ENCODE measurements at regions not wholly inside any gene's neighbourhood (a gene's known extent, or its start where the extent isn't known, plus 50 kb on each side); places are given as distances from the start of the nearest gene placed in this dataset.
"Not testable (repeated sequence)": the region's sequence is repeated elsewhere in the genome, so short reads cannot be mapped to it uniquely, and the experiment has no call there.

DNA sequence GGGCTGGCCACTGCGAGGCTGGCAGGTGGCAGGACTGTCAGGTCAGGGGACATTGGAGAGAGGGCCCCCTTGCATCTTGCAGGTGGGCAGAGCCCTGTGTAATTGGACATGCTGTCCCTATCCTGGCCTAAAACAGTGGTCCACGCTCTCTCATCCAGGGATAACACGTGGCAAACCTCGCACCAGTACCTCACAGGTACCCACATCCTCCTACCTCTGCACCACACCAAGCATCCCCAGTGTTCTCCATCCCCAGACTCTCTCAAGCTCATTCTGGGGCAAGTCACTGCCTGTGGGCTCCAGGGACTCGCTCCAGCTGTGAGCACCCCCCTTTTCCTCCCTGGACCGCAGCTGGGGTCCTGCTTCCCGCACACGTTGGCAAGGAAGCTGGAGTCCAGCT is 212.3 kb upstream of the LRRC61 start:
- not testable (repeated sequence) for DNase-seq

DNA sequence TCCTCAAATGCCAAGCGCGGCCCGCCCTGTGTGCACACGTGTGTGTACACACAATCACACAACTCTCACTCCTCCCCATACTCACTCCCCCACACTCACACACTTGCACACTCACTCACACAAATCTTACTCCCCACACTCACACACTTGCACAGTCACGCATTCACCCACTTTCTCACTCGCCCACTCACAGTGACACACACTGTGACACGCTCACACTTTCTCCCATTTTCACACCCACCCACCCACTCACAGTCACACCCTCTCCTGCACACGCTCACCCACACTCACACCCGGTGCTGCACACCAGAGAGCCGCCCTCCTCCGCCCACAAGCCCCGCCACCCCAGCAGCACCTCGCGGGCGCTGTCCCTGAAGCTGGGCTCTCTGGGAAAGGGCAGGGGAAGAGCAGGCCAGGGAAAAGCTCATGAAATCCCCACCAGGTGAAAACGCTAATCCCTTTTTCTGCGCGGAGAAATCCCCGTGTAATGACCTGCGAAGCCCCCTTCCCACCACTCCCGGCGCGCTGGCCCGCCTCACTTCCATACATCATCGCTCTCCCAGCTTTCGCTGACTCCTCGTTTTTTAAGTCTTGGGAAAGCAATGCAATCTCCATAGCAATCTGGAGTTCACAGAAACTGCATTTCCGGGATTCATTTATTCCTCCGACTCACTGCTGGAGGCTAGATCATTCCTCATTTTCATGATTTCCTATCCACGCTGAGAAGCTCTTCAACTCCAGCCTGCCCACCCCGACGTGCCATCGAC is 211.6 kb upstream of the LRRC61 start:
- not testable (repeated sequence) for DNase-seq

DNA sequence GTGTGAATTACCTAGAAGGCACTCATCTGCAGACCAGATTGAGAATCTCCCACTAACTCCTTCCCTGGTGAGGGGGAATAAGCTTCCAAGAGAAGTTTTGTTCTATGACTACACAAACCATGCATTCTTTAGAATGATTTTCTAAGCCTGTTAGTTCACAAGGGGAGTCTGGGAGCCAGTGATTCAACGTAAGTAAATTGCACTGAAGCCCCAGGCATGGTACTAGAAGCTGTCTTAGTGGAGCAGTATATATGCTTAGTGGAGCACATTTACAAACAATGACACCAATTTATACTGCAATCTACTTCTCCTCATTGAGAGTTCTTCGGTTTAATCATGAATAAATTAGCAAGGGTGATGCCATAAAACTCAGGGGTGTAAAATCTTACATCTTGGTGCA is 209.9 kb upstream of the LRRC61 start:
- peak; percentile 59 for DNase-seq

DNA sequence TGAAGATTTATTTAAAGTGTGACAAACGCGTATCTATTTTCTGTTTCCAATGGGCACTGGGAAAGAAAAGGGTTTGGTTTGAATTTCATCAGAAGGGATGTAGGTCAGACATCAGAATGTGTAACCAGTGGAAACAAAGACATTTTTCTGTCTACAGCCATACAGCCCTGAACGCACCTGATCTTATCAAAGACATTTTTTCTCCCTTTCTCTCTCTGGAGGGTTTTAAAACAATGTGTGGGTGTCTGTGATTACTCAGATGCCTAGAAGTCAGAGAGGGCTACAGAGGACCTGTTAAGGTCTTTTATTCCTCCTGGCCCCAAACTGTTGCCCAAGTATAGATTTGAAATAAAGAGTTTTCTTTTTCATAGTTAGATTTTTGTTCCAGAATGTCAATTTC is 208.6 kb upstream of the LRRC61 start:
- peak; percentile 54 for DNase-seq

DNA sequence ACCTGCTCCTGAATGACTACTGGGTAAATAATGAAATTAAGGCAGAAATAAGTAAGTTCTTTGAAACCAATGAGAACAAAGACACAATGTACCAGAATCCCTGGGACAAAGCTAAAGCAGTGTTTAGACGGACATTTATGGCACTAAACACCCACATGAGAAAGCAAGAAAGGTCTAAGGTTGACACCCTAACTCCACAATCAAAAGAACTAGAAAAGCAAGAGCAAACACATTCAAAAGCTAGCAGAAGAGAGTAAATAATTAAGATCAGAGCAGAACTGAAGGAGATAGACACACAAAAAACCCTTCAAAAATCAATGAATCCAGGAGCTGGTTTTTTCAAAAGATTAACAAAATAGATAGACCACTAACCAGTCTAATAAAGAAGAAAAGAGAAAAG is 203.2 kb upstream of the LRRC61 start:
- not testable (repeated sequence) for DNase-seq

DNA sequence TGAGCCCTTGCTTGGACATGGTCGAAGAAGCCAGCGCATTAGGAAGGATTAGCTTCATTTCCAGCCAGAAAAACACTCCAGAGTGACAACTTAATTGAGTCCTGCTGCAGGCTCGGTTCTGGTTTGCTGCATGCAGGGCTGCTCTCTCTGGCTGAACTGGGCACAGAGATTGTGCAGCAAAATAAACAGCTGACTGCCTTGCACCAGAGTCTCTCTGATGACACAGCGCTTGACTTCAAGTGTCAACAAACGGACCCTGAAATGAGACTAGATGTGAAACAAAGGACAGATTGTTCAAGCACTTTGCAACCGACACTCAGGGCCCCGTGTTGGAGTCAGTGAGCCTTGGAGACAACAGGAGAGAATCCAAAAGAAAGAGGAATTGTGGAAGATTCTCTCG is 197.3 kb upstream of the LRRC61 start:
- DNase-seq = peak; percentile 74

DNA sequence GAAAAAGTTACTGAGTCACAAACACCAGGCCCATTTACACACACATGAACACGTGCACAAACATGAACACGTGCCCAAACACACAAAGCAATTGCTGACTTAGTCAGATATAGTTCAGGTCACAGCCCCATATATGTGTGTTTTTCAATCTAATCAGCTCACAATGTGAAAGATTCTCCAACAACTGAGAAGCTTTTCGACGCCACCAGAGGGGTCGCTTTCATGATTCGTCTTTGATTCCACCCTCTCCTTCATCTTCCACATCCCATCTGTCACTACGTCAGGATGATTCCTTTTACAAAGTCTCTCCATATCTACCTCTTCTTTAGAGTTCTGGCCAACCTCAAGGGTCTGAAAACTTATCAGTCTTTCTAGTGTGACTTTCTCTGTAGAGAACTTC is 188.7 kb upstream of the LRRC61 start:
- not testable (repeated sequence) for DNase-seq

DNA sequence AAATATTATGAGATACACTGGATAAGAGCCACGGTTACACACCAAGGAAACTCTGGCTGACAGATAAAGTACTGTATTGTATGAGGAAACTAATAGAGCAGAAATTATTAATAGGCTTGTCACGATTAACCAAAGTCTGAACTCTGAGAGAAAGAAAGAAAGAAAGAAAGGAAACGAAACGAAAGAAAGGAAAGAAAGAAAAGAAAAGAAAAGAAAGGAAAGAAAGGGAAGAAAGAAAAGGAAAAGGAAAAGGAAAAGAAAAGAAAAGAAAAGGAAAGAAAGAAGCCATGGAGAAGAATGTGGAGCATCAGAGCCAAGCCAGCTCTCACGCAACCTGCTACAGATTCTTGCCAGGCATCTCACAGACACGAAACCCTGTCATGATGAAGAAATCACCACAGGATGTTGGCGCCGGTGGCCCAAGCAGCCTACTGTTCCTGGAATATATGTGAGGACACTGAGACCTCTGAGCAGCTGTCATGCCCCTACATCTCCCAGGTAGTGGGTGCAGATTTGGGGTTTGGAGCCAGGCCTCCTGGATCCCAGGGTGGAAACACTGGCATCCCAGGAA is 187.4 kb upstream of the LRRC61 start:
- not testable (repeated sequence) for DNase-seq

DNA sequence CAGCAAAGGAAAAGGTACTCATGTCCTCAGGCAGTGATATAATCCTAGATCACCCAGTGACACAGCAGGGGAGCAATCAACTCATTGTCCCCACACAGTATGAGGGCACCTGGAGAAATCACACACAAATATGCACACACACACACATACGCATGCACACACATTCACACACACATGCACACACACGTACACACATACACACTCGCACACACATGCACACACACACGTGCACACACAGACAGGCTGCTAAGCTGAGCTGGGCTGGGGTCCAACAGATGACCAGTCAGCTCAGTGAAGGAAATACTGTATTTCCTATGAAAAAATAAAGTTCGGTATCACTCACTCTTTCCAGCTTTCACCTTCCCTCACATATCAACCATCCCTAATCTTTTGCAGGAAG is 183.3 kb upstream of the LRRC61 start:
- DNase-seq = not testable (repeated sequence)

DNA sequence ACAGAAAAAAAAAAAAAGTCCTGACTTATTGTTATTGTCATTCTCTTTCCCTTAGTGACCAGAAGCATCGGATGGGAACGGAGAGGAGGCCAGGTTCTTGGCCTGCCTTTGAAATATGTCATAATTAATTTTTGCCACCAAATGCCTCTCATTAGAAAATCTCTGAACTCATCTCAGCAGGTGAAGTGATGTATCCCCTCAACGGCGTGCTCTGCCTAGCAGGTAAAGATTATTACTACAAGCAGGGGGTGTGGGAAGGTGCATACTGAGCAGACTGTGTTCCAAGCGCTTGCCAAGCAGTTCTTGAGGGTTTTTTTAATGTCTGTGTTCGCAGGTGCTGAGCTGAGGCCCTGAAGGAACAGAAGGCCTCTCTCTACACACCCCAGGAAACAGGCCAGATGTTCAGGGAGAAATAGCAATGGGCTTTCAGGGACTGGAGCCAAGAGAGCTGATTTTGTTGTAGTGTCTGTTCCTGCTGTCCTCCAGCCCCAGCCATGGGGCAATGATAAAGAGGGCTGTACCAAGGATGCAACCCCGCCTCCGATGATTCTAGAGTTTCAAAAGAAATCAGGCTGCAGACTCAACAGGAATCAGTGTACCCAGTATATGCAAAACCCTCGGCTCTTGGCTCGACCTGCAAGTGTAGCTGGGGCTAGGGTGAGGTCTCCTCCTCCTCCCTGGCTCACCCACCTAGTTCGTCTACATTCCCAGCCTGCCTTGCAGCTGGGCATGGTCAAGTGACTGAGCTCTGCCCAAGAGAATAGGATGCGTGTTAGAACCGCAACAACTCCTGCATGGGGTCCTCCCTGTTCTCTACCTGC is 181.4 kb upstream of the LRRC61 start:
- DNase-seq = not testable (repeated sequence)

DNA sequence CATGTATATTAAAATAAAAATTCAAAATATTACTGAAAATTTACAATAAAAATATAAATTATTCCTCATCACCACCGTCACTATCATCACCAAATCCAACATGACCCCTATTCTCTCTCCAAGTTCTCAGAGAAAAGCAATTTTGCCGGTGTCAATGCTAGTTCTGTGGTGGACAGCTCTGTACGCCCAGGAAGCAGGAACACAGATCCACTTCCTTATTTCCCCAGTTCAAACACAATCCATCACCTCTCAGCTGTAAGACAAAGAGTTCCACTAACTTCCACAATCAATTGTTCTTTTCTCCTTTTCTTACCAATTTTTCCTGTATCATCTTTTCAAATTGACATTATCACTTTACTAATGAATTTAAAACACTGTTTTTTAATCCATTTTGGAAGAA is 177.0 kb upstream of the LRRC61 start:
- DNase-seq = not testable (repeated sequence)

DNA sequence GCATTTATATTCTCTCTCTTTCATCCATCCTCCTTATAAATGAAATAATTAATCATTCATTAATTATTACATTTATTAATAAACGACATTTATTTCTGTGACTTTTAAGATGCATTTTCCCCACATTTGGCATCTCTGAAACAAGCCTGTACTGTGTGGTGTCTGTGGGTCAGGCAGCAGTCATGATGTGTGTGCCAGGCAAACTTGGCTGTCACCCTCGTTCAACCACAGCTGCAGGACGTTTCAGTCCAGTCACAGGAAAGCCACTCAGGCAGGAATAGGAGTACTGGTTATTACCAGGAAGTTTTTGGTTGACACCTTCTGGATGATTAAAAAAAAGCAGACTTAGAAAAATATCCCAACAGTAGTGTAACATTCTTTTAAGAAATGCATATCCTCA is 175.6 kb upstream of the LRRC61 start:
- DNase-seq = not testable (repeated sequence)

DNA sequence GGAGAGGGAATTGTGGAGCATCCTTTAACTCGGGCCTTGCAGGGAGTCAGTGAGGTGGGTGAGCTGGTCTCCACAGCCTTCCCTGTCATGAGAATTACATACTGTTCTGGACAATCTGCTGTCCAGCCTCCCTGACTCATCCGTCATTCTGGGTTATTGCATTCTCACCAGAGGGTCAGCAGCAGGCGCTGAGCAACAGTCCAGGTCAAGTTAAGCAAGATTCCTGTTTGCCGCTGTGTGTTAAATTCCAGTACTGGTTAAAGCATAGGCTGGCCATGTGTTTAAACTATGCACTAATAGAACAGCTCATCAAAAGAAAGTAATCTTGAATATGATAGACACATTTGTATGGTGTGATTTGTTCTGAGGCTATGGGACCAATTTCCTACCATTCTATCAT is 167.1 kb upstream of the LRRC61 start:
- DNase-seq = not testable (repeated sequence)

DNA sequence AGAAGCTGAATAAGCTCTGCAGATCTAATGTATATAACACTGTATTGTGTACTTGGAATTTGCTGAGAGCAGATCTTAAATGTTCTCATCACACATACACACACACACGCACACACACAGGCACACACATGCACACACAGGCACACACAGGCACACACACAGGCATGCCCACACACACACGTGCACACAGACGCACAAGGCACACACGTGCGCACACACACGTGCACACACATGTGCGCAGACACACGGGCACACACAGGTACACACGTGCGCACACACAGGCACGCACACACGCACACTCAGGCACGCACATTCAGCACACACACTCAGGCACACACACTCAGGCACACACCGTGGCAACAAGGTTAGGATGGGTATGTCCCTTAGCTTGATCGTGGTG is 164.5 kb upstream of the LRRC61 start:
- not testable (repeated sequence) for DNase-seq

DNA sequence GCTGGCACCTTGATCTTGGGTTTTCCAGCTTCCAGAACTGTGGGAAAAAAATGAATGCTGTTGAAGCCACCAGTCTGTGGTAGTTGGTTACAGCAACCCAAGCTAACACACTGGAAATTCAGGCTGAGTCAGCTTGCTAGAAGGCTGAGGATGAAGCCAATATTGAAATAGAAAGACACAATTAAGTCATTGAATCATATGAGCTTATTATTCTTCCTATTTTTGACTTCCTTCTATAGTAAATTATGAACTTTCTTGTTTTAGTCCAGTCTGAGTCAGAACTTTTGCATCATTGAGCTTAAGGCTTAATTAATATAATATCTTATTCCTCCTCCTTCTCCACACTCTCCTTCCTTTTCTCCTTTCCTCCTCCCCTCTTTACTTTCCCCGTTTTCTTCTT is 153.6 kb upstream of the LRRC61 start:
- not testable (repeated sequence) for DNase-seq

DNA sequence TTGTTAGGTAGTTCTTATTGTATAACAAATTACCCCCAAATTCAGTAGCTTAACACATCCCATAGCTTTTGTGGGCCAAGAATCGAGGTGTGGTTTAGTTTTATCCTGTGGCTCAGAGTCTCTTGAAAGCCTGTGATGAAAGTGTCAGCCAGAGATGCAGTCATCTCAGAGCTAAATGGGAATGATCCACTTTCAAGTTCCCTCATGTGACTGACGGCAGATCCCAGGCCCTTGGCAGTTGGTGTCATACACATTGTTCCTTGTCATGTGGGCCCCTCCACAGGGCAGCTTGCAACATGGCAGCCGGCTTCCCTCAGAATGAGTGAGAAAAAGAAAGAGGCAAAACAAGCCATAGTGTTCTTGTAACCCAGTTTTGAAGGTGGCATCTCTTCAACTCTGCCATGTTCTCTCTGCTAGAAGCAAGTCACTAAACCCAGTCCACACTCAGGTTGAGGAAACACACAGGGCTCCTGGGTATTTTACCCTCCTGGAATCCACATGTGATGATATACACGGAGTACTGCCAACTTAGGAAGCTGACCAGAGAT is 153.1 kb upstream of the LRRC61 start:
- DNase-seq = not testable (repeated sequence)

DNA sequence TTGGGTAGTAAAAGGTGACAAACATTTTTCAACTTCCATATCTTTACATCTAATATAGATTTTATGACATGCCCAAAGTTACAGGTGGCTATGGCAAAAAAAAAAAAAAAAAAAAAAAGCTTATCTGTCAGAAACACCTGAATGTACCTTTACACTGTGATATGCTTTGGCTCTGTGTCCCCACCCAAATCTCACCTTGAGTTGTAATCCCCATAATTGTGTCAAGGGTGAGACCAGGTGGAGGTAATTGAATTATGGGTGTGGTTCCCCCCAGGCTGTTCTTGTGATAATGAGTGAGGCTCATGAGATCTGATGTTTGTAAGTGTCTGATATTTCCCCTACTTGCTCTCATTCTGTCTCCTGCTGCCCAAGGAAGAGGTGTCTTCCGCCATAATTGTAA is 139.6 kb upstream of the LRRC61 start:
- not testable (repeated sequence) for DNase-seq

DNA sequence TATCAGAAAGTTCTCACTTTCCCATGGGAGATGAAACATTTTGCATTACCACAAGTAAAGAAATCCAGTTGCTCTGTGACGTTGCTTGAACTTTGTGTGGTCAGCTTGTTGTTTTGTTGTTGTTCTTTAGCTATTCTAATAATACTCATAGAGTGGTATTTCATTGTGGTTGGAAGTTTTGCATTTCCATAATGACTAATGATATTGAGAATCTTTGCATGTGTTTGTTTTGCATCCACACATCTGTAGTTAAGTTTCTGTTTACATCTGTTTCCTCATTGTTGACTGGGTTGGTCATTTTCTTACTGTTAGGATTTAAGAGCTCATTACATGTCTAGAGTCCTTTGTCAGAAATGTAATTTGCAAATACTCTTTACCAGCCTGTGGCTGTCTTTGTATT is 133.2 kb upstream of the LRRC61 start:
- not testable (repeated sequence) for DNase-seq

DNA sequence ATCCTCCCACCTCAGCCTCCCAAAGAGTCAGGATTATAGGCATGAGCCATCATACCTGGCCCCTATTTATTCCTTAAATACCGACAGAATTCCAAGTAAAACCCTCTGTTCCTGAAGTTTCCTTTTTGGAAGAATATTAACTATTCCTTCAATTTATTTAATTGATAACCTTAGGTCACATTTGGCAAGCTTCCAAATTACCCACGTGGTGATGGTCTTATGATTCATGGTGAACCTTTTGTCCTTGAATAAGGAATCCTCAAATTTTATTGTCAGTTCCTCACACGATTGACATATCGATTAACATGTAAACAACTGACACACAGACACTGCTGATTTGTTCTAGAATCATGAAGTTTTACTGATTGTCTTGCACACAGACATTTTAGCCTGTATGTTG is 130.6 kb upstream of the LRRC61 start:
- not testable (repeated sequence) for DNase-seq

DNA sequence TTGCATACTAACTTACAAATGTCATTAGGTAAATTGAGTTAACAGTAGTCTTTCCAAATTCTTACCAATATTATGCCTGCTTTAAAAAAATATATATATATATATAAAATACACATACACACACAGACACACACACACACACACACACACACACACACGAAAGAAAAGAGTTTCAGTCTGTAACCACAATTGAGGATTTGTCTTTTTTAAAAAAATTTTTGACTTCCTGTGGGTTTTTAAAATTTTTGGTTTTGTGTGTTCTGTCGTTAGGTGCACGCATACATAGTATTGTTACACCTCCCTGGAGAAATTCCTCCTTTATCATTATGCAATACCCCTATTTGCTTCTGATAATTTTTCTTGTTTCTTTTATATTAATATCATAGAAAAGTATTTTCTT is 129.3 kb upstream of the LRRC61 start:
- not testable (repeated sequence) for DNase-seq

All from islet precursor cell (in vitro differentiated cells).